HEK293T (cell line): ENCODE measurements at regions not wholly inside any gene's neighbourhood (a gene's known extent, or its start where the extent isn't known, plus 50 kb on each side); places are given as distances from the start of the nearest gene placed in this dataset.

Experiments
- ARNT ChIP-seq: fragments of 450-650 bp; IDR thresholded peaks from 2 replicates; pipeline ENCODE4 v1.6.1; 2017; ENCODE audit warnings: mild to moderate bottlenecking
- BHLHE40 ChIP-seq: fragments of 450-650 bp; IDR thresholded peaks from 2 replicates; pipeline ENCODE4 v1.6.1; 2016; ENCODE audit warnings: mild to moderate bottlenecking, moderate library complexity, borderline replicate concordance
- HDGF ChIP-seq: fragments of 450-650 bp; IDR thresholded peaks from 2 replicates; pipeline ENCODE4 v1.6.1; 2017; ENCODE audit warnings: antibody characterized with exemption, borderline replicate concordance
- LEF1 ChIP-seq: fragments of 450-650 bp; IDR thresholded peaks from 2 replicates; pipeline ENCODE4 v1.6.1; 2017; ENCODE audit warnings: mild to moderate bottlenecking, borderline replicate concordance
- NFRKB ChIP-seq: fragments of 450-650 bp; IDR thresholded peaks from 2 replicates; pipeline ENCODE4 v1.6.1; 2016; ENCODE audit warnings: mild to moderate bottlenecking, moderate library complexity
- PKNOX1 ChIP-seq: fragments of 450-650 bp; IDR thresholded peaks from 2 replicates; pipeline ENCODE4 v1.6.1; 2016
- SP1 ChIP-seq: fragments of 450-650 bp; IDR thresholded peaks from 2 replicates; pipeline ENCODE4 v1.6.1; 2017
- SUZ12 ChIP-seq: fragments of 450-650 bp; IDR thresholded peaks from 2 replicates; pipeline ENCODE4 v1.6.1; 2016; ENCODE audit warnings: mild to moderate bottlenecking
- TARDBP ChIP-seq: fragments of 450-650 bp; IDR thresholded peaks from 2 replicates; pipeline ENCODE4 v1.6.1; 2016
- ZNF384 ChIP-seq: fragments of 450-650 bp; IDR thresholded peaks from 2 replicates; pipeline ENCODE4 v1.6.1; 2016

GRCh38 chr10:83931669-83932068 lies 207.6 kb upstream of the GHITM start:
- no peak for TF ChIP-seq SUZ12
- no peak for TF ChIP-seq PKNOX1
- no peak for TF ChIP-seq NFRKB
- no peak for TF ChIP-seq TARDBP
- TF ChIP-seq ARNT = no peak
- TF ChIP-seq BHLHE40 = no peak
- no peak for TF ChIP-seq SP1
- no peak for TF ChIP-seq ZNF384
- TF ChIP-seq HDGF = no peak
- no peak for TF ChIP-seq LEF1
